SKM-1 treated with dmso at 0.1 percent for 144 hours (cell line): ENCODE measurements at regions not wholly inside any gene's neighbourhood (a gene's known extent, or its start where the extent isn't known, plus 50 kb on each side); places are given as distances from the start of the nearest gene placed in this dataset.

ENCODE experiments used
- DNase-seq: peaks from one replicate; lab custom pipeline; 2025; ENCODE audit not compliant: unreplicated experiment; lab: John Stamatoyannopoulos, UW

- DNase-seq = no peak
Measured at GRCh38 chr12:132395192-132395907, 66.0 kb upstream of the GALNT9 start.

DNA sequence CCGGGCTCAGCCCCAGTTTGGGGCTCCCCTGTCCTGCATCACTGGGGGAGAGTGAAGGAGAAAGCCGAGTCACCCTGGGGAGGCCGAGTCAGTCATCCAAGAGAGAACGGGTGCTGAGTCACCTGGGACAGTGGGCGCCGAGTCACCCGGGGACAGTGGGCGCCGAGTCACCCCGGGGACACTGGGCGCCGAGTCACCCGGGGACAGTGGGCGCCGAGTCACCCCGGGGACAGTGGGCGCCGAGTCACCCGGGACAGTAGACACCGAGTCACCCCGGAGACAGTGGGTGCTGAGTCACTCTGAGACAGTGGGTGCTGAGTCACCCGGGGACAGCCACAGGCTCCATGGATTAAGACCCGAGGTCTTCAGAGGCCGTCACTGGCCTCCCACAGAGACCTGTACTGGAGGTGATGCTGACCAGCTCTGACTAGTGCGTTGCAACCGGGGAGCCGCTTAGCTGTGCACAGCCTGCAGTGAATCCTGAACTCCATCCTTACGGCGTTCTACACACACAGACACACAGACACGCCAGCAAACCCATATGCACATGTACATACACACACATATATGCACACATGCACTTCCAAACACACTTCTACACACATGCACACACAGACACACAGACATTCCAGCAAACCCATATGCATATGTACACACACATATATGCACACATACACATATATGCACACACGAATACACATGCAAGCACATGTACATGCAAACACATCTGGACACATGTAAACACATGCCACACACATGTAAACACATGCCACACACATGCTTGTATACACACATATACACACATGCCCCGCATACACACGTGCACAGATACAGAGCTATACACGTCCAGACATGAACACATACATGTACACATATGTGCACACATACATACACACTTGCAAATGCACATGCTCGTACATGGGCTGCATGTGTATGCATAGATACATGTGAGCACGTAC is 64.9 kb upstream of the GALNT9 start:
- no peak for DNase-seq

GRCh38 chr12:132393245-132393795 is 63.9 kb upstream of the GALNT9 start:
- no peak for DNase-seq

GRCh38 chr12:132392389-132393244 is 63.2 kb upstream of the GALNT9 start:
- DNase-seq = no peak

- no peak for DNase-seq
Measured at GRCh38 chr12:132391326-132392041, 62.1 kb upstream of the GALNT9 start.

- DNase-seq = no peak
Measured at GRCh38 chr12:132390287-132391076, 61.1 kb upstream of the GALNT9 start.

DNA sequence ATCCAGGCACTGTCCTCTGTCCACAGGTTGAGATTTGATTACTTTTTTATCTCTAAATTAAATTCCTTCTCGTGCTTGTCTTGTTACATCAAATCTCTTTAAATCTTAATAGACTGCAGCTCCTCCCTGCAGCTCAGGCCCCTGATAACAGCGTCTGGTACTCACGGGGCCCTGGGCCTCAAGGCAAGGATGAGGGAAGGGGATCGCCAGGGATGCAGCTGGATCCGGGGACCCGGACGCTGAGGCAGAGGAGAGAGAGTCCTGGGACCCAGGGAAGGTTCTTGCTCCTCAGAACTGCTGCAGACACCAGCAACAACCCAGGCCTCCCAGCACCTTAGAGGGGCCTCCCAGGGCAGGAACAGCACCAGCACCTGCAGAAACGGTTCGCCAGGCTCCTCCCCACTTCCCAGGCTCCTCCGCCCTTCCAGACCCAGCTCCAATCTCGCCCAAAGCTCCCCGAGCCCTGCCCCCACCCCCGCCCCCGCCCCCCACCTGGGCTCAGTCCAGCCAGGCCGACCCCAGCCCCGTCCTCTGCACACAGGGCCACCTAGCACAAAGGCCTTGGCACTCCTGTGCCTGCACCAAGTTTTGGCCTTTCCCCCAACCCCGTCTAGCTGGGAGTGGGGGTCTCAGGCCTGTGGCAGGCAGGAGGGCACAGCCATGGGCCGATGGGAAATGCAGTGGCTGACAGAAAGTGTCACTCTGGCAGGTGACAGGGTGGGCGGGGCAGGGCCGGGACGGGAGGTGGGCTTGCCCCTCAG is 60.3 kb upstream of the GALNT9 start:
- no peak for DNase-seq

DNA sequence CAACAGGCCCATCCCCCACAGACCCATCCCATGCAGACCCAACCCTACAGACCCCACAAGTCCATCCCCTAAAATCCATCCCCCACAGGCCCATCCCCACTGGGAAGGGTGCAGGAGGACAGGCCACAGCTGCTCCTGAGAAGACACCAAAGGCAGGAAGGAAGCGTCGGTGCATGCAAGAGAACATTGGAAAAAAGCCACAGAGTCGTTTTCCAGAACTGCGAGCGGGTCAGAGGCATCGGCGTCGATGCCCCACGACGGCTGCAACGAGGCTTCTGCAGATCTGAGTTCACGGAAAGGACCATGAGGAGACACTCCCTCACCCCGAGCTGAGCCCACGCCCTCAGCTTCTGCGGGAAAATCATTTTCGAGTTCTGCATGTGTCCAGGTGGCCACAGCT is 59.6 kb upstream of the GALNT9 start:
- DNase-seq = no peak

DNA sequence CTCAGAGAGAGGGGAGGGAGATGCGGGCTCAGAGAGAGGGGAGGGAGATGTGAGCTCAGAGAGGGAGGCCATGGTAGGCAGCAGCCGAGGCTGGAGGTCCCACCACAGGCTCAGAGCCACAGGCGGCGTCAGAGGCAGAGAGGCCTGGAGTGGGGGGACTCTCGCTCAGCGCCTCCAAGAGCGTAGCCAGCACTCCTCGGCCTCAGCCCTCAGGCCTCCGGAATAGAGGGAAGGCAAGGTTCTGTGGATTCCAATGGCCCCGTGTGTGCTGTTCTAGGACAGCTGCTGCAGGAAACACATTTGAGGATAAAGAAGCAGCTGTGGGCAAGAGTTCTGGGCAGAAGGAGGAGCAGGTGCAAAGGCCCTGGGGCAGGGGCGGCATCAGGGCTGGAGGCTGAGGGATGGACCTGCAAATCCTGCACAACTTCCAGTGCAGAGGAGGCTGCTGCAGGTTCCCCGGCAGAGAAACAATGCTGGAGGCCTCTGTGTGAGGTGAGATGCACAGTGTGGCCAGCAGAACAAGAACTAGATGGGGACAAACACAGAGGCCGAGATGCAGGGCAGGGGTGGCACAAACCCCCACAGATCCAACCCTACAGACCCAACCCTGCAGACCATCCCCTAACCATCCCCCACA is 59.1 kb upstream of the GALNT9 start:
- DNase-seq = no peak

DNA sequence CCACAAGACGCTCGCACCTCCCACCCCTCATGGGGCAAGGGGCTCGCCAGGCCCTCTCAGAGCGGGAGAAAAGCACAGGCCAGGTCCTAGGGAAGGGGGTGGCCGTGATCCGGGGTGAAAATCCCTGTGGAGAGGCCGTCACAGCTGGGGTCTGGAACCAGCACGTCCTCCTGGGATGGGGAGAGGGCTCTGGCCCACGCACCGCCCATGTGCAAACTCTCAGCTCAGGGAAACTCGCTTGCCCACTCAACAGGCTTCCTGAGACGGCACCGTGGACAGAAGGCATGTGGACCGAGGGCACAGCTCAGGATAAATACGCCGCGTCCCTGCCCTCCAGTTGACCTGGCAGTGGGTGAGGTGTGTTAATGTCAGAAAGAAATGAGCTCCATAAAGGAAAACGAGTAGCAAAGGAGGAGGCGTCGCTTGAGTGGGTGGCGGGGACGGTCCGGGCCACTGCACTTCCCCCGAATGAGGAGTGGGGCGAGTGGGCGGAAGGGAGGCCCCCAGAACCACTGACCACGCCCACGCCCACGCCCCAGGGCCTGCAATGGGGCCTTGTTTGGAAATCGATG is 57.6 kb upstream of the GALNT9 start:
- DNase-seq = no peak

DNA sequence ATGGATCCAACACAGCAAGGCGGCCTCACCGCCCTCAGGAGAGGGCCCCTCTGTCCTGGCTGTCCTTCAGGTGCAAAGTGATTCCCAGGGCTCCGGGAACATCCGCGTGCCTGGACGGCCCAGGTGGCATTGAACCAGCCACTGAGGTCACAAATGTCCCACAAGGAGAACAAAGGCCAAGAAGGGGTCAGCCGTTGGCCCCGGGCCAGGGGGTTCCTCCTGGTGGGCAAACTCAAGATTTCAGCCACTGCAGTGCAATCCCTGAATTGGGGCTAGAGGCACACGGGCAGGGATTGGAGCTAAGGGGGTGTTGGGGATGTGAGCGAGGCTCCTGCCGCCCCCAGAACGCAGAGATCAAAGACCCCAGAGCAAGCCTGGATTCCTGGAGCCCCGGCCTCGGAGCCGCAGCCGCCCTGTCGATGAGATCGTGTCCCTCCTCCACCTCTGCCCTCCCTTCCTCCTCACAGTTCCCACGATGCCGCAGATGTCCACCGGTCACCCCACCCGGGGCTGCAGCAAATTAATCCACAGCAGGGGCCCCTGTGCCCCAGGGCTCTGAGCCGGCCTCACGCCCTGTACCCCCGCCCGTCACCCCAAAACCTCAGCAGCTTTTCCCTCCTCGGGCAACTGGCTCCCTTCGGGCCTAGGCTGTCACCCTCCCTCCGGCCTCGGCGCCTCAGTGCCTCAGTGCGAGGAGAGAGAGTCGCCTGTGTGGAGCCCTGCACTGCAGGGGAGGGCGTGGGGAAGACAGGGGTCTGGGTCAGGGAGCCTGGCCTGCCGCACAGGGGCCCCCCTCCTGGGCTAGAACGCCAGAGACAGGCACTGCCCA is 56.7 kb upstream of the GALNT9 start:
- DNase-seq = no peak

GRCh38 chr12:132384916-132385774 is 55.8 kb upstream of the GALNT9 start:
- no peak for DNase-seq

- no peak for DNase-seq
Measured at GRCh38 chr12:132380641-132381040, 51.3 kb upstream of the GALNT9 start.

- DNase-seq = no peak
Measured at GRCh38 chr12:132379996-132380395, 50.6 kb upstream of the GALNT9 start.

DNA sequence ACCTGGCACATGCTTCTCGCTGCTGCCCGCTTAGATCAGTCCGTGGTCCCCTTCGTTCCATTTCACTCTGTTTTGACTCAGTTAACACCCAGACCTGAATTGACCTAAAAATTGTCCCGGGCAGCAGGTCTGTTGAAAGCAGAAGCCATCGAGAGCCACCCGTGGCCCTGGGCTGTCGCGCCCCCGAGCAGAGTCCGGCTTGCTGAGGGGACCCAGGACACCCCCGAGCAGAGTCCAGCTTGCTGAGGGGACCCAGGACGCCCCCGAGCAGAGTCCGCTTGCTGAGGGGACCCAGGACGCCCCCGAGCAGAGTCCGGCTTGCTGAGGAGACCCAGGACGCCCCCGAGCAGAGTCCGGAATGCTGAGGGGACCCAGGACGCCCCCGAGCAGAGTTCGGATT is 50.2 kb upstream of the GALNT9 start:
- DNase-seq = no peak
